ENCODE measurements at regions not wholly inside any gene's neighbourhood (a gene's known extent, or its start where the extent isn't known, plus 50 kb on each side); places are given as distances from the start of the nearest gene placed in this dataset.

DNA sequence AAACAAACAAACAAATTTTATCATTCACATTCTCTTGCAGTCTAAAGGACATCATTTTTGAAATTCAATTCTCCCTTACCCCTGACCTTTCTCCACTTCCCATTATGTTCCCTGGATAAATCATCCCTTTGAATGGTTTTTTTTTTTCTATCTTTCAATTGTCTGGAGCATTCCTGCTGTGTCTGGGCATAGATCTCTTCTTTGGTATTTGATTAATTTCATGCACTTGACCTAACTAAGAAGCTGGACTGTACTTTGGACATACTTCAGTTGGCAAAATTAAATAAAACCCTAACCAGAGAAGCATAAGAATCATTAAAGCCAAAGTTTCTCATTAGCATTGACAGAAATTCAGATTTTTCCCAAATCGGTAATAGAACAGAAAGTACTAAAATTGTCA, 163.6 kb upstream of the BMP4 start:
- Histone ChIP-seq H3K9me3 (no peaks in the 10 kb centered on the region), H3K4me1 (peaks cover 0 to 10% of the 10 kb centered on the region in 2 donors), H3K27me3 (no peaks in the 10 kb centered on the region), H3K36me3 (no peaks in the 10 kb centered on the region), H3K27ac (no peak overlapping the region), H3K4me3 (no peak overlapping the region)
- no peak for DNase-seq (ENCODE audit: low spot score in 2 of 2)
- intact Hi-C loops (cut with DNase I), result no loop called here
- TF ChIP-seq, protein P1, sequence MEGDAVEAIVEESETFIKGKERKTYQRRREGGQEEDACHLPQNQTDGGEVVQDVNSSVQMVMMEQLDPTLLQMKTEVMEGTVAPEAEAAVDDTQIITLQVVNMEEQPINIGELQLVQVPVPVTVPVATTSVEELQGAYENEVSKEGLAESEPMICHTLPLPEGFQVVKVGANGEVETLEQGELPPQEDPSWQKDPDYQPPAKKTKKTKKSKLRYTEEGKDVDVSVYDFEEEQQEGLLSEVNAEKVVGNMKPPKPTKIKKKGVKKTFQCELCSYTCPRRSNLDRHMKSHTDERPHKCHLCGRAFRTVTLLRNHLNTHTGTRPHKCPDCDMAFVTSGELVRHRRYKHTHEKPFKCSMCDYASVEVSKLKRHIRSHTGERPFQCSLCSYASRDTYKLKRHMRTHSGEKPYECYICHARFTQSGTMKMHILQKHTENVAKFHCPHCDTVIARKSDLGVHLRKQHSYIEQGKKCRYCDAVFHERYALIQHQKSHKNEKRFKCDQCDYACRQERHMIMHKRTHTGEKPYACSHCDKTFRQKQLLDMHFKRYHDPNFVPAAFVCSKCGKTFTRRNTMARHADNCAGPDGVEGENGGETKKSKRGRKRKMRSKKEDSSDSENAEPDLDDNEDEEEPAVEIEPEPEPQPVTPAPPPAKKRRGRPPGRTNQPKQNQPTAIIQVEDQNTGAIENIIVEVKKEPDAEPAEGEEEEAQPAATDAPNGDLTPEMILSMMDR (IDR thresholded peaks at IDR 0.05), result no peak

DNA sequence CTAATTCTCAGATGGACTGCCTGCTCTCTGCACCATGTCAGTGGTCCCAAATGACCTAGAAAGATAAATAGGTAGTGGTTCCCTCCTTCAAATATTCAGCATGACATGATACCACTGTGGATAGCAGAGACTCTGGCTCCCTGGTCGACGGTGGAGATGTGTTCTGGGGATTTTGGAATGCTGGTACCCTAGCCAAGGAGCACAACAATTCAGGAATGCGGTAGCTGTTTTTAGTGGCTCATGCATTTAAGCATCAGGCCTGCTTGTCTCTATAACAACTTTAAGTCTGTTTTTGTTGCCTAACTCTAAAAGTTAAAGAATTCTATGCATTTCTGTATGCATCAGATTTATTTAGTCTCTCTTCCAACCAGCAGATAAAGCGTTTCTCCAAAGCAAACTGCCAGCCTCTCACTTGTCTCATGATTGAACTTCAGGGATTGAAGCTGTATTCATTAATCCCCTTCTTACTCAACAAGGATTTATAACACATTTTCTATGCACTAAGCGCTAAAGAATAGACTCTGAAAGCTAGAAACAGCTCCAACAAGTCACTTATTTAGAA, 164.9 kb upstream of the BMP4 start:
- no peaks in the 10 kb centered on the region for H3K36me3 ChIP-seq
- TF ChIP-seq, protein P1 (IDR thresholded peaks at IDR 0.05), result no peak
- H3K27me3 ChIP-seq, result no peaks in the 10 kb centered on the region
- peak overlapping the region in 1 of 2 donors; percentile 41 for H3K27ac ChIP-seq
- peaks cover 0 to 10% of the 10 kb centered on the region in 2 donors for H3K4me1 ChIP-seq
- no peak for DNase-seq (ENCODE audit: low spot score in 2 of 2)
- intact Hi-C loops (cut with DNase I), result no loop called here
- no peak overlapping the region for H3K4me3 ChIP-seq
- no peaks in the 10 kb centered on the region for H3K9me3 ChIP-seq

DNA sequence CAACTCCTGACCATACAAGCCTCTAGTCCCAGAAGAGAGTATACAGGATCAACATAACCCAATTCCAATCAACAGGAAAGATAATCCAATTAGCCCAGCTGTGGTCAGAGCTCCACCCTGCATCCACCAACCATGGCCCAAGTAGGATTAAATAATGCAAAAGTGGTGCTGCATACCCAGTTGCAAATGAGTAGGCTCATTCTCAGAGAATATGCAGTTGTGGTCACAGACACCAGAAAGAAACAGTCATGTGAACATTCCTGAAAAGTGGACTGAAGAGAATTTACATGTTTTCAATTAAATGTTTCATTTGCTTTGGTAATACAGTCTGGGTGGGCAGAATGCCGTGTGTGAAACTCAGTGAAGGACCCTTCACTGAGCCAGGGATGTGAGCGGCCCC, 167.2 kb upstream of the BMP4 start:
- Histone ChIP-seq H3K36me3 (no peaks in the 10 kb centered on the region), H3K9me3 (no peaks in the 10 kb centered on the region), H3K27ac (no peak overlapping the region), H3K4me3 (no peak overlapping the region), H3K4me1 (peaks cover 0 to 10% of the 10 kb centered on the region in 2 donors), H3K27me3 (no peaks in the 10 kb centered on the region)
- intact Hi-C loops (cut with DNase I), result no loop called here
- no peak for DNase-seq (ENCODE audit: low spot score in 2 of 2)
- TF ChIP-seq, protein P1 (IDR thresholded peaks at IDR 0.05), result no peak

DNA sequence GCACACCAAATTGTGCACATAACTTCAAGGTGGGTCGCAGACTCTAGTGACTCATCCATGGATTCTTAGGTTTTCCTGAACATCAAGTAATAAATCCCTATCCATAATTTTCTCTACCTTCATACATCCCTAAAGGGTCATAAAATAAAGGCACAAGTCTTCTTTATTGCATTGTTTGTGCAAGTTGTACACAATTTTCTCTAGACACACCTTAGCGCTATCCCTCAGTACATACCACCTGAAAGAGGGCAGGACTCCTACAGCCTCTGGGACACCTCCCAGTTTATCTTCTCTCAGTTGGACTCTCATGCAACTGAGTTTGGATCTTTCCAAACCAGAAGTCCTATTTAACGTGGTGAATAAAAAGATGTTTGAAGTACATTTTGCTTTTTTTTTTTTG, 168.5 kb upstream of the BMP4 start:
- no peak overlapping the region for H3K4me3 ChIP-seq
- no peaks in the 10 kb centered on the region for H3K36me3 ChIP-seq
- peaks cover 0 to 10% of the 10 kb centered on the region in 2 donors for H3K4me1 ChIP-seq
- TF ChIP-seq, protein P1 (IDR thresholded peaks at IDR 0.05), result no peak
- H3K27ac ChIP-seq, result no peak overlapping the region
- H3K9me3 ChIP-seq, result no peaks in the 10 kb centered on the region
- H3K27me3 ChIP-seq, result no peaks in the 10 kb centered on the region
- intact Hi-C loops (cut with DNase I), result loop anchor here (5.0 kb wide), 1 partner anchor 38 kb away; no protein-coding TSS in a partner anchor
- DNase-seq (ENCODE audit: low spot score in 2 of 2), result no peak

DNA sequence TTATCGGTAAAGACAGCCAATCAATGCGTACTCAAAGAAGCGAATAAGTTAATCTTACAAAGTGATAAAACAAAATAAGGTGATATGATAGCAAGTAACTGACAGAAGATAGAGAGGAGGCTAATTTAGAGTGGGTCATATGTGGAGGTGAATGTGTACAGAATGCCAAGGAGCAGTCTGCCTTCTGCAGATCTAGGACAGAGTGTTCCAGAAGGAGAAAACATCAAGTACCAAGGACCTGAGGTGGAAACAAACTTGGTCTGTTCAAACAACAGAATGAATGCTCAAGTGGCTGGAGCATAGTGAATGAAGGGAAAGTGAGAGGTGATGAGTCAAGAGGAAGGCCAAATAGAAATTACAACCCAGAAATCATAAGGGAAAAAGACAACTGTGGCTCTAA, 170.3 kb upstream of the BMP4 start:
- DNase-seq (ENCODE audit: low spot score in 2 of 2), result no peak
- Histone ChIP-seq H3K27me3 (no peaks in the 10 kb centered on the region), H3K27ac (no peak overlapping the region), H3K9me3 (no peaks in the 10 kb centered on the region), H3K4me3 (no peak overlapping the region), H3K4me1 (peaks cover 0 to 2% of the 10 kb centered on the region in 2 donors), H3K36me3 (no peaks in the 10 kb centered on the region)
- TF ChIP-seq, protein P1 (IDR thresholded peaks at IDR 0.05), result no peak
- intact Hi-C loops (cut with DNase I), result loop anchor here (5.0 kb wide), 1 partner anchor 40 kb away; no protein-coding TSS in a partner anchor

DNA sequence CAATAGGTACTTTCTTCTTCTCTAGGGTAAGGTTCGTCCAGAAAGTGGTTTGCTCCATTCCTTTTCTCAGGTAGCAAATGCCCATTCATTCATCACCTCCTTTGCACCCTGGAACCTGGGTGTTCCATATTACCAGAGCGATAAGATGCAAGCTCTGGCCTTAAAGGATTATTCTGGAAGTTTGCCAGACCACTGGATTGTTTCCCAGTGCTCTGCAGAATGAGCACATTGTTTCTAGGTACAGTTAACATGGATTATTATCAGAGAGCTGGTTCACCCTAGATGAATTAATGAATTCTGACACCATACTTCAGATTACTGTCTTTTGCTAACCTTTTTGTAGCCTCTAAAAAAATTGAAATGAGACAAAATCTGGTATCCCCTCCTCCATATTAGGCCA, 170.9 kb upstream of the BMP4 start:
- H3K27ac ChIP-seq, result no peak overlapping the region
- intact Hi-C loops (cut with DNase I), result loop anchor here (5.0 kb wide), 1 partner anchor 40 kb away; no protein-coding TSS in a partner anchor
- H3K36me3 ChIP-seq, result no peaks in the 10 kb centered on the region
- H3K27me3 ChIP-seq, result no peaks in the 10 kb centered on the region
- no peak for DNase-seq (ENCODE audit: low spot score in 2 of 2)
- no peak overlapping the region for H3K4me3 ChIP-seq
- no peaks in the 10 kb centered on the region for H3K4me1 ChIP-seq
- H3K9me3 ChIP-seq, result no peaks in the 10 kb centered on the region
- TF ChIP-seq, protein P1 (IDR thresholded peaks at IDR 0.05), result no peak
